BJ (cell line): ENCODE measurements at regions not wholly inside any gene's neighbourhood (a gene's known extent, or its start where the extent isn't known, plus 50 kb on each side); places are given as distances from the start of the nearest gene placed in this dataset.

Experiments used
- CTCF ChIA-PET: fragments of 350-600 bp; formaldehyde crosslinking; extraction: SDS; loops from one replicate; lab custom pipeline; 2021; ENCODE audit warnings: antibody characterized with exemption, inconsistent platforms; lab: Yijun Ruan, JAX
- POLR2A ChIA-PET: fragments of 300-600 bp; sonication (Branson Sonifier 250); formaldehyde crosslinking; extraction: SDS; loops from one replicate; lab custom pipeline; 2021; ENCODE audit warnings: antibody characterized with exemption; lab: Charles Lee
- DNase-seq: peaks from one replicate; pipeline ENCODE4 v3.0.0-alpha.2; 2011; ENCODE audit warnings: low read depth
- H3K27me3 ChIP-seq: 2 replicates; pipeline ENCODE4 v1.6.0; 2011; ENCODE audit warnings: low read length; ENCODE audit not compliant: control insufficient read depth, insufficient read depth
- H3K36me3 ChIP-seq: 2 replicates; pipeline ENCODE4 v1.5.1; 2011; ENCODE audit warnings: low read length; ENCODE audit not compliant: control insufficient read depth, insufficient read depth
- H3K4me3 ChIP-seq: 2 replicates; pipeline ENCODE4 v1.5.1; 2011; ENCODE audit warnings: low read depth, mild to moderate bottlenecking, control low read depth, low read length
- CTCF ChIP-seq: IDR thresholded peaks from 2 replicates; pipeline ENCODE4 v1.5.1; 2011; ENCODE audit warnings: low read depth, mild to moderate bottlenecking, control low read depth, inconsistent platforms, low read length, moderate library complexity; ENCODE audit not compliant: insufficient read depth

DNA sequence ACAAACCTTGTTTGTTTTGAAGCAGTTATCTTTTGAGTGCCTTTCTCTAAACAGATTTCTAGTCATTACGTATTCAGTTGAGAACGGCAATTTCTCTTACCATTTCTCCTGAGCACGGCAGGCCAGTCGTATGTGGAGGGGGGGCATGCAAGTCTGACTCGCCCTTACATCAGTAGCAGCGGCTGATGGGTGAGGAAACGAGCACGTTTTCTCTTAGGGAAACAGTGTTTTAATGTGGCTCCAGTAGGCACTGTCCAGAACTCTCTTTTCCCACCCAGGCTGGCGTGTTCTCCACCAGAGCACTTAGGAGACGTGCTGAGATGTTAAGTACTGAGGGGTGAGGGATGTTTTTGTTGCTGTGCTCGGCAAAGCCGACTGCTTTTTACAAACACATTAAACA, 240.5 kb downstream of the STIM2 start:
- Histone ChIP-seq H3K27me3 (peaks cover 4% of the 10 kb centered on the region; the same call in 1 of the 2 replicates), H3K4me3 (no peak overlapping the region), H3K36me3 (no peaks in the 10 kb centered on the region)
- TF ChIP-seq CTCF: no peak
- CTCF ChIA-PET: no interaction called here
- POLR2A ChIA-PET: no interaction called here
- no peak for DNase-seq

DNA sequence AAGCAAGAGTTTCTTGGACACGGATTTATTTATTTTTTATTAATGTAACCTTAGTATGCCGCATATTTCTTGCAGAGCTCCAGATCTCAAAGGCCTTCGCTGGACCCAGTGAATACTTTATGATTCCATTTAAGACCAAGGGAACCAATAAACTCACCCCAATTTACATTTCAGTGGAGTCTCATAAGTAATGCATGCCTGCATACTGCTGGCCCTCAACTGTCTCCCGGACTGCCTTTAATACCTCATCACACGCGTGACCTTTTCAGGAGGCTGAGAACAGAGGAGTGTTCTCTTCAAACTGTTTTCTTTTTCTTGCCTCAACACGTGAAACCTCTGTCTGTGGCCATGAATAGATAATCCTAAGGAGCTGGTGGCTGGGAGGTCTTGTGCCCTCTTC, 240.9 kb downstream of the STIM2 start:
- DNase-seq: no peak
- no peak for TF ChIP-seq CTCF
- ChIA-PET POLR2A (no interaction called here), CTCF (no interaction called here)
- Histone ChIP-seq H3K4me3 (no peak overlapping the region), H3K36me3 (no peaks in the 10 kb centered on the region), H3K27me3 (peaks cover 4% of the 10 kb centered on the region; the same call in 1 of the 2 replicates)

GRCh38 chr4:27111627-27112026, 251.0 kb downstream of the STIM2 start:
- ChIA-PET POLR2A (no interaction called here), CTCF (no interaction called here)
- Histone ChIP-seq H3K4me3 (no peak overlapping the region), H3K36me3 (no peaks in the 10 kb centered on the region), H3K27me3 (no peaks in the 10 kb centered on the region; the same call in 1 of the 2 replicates)
- no peak for DNase-seq
- no peak for TF ChIP-seq CTCF

GRCh38 chr4:27112587-27112986, 251.9 kb downstream of the STIM2 start:
- POLR2A ChIA-PET: no interaction called here
- Histone ChIP-seq H3K36me3 (no peaks in the 10 kb centered on the region), H3K27me3 (no peaks in the 10 kb centered on the region; the same call in 1 of the 2 replicates), H3K4me3 (no peak overlapping the region)
- CTCF ChIA-PET: no interaction called here
- DNase-seq: no peak
- no peak for TF ChIP-seq CTCF

DNA sequence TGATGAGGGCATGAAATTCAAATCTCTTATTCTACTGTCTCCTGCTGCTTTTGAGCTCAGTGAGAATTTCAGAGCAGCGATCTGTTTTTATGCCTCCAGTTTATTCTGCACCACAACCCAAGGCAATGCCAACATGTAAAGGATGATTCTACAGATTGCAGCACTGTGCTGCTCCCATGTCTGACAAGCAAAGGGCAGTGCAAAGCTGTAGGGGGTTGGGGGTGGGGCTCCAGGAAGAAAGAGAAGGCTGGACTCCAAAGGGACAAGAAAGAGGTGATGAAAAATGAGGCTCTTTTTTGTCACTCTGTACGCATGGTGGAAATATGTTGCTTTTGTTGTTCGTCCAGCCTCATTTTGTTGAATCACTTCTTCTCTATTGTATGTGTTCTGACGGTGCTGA, 254.6 kb downstream of the STIM2 start:
- no peak for DNase-seq

More for the DNA sequence above, 254.6 kb downstream of the STIM2 start:
- no peaks in the 10 kb centered on the region for H3K27me3 ChIP-seq
- POLR2A ChIA-PET: no interaction called here
- no peak for TF ChIP-seq CTCF
- CTCF ChIA-PET: interaction anchor here (0.9 kb wide), 1 partner anchor 45 kb away, joined by 3 read pairs; no protein-coding TSS in a partner anchor
- no peak overlapping the region for H3K4me3 ChIP-seq
- no peaks in the 10 kb centered on the region for H3K36me3 ChIP-seq
